HCEC 1CT (cell line): ENCODE measurements at regions not wholly inside any gene's neighbourhood (a gene's known extent, or its start where the extent isn't known, plus 50 kb on each side); places are given as distances from the start of the nearest gene placed in this dataset.
"Not testable (repeated sequence)": the region's sequence is repeated elsewhere in the genome, so short reads cannot be mapped to it uniquely, and the experiment has no call there.

Experiments
- DNase-seq: peaks from one replicate; pipeline ENCODE4 v3.0.0-alpha.2; 2017

- DNase-seq, result peak; percentile 76
Measured at GRCh38 chr1:67532452-67533216, 102.4 kb upstream of the SERBP1 start.

- peak; percentile 74 for DNase-seq
Measured at GRCh38 chr1:67534627-67535065, 104.4 kb upstream of the SERBP1 start.

- peak; percentile 82 for DNase-seq
Measured at GRCh38 chr1:67535474-67535873, 105.3 kb upstream of the SERBP1 start.

- DNase-seq, result no peak
Measured at GRCh38 chr1:67536957-67537666, 106.9 kb upstream of the SERBP1 start.

- no peak for DNase-seq
Measured at GRCh38 chr1:67537667-67538018, 107.4 kb upstream of the SERBP1 start.

GRCh38 chr1:67540025-67540732 is 110.0 kb upstream of the SERBP1 start:
- no peak for DNase-seq

- peak; percentile 58 for DNase-seq
Measured at GRCh38 chr1:67540733-67541125, 110.5 kb upstream of the SERBP1 start.

GRCh38 chr1:67542747-67543146 is 112.5 kb upstream of the SERBP1 start:
- no peak for DNase-seq

GRCh38 chr1:67544921-67545320 is 114.7 kb upstream of the SERBP1 start:
- DNase-seq, result no peak

GRCh38 chr1:67545364-67545763 is 115.2 kb upstream of the SERBP1 start:
- DNase-seq, result no peak

GRCh38 chr1:67551375-67551774 is 121.2 kb upstream of the SERBP1 start:
- no peak for DNase-seq

GRCh38 chr1:67552336-67552759 is 122.1 kb upstream of the SERBP1 start:
- no peak for DNase-seq

GRCh38 chr1:67554204-67554603 is 124.0 kb upstream of the SERBP1 start:
- not testable (repeated sequence) for DNase-seq

GRCh38 chr1:67555461-67556296 is 125.5 kb upstream of the SERBP1 start:
- no peak for DNase-seq

GRCh38 chr1:67556297-67556900 is 126.2 kb upstream of the SERBP1 start:
- DNase-seq, result no peak

GRCh38 chr1:67557696-67558448 is 127.1 kb upstream of the GADD45A start:
- DNase-seq, result no peak

GRCh38 chr1:67558449-67559193 is 126.4 kb upstream of the GADD45A start:
- peak; percentile 16 for DNase-seq

- no peak for DNase-seq
Measured at GRCh38 chr1:67559222-67559700, 125.7 kb upstream of the GADD45A start.

- DNase-seq, result no peak
Measured at GRCh38 chr1:67560580-67561255, 124.3 kb upstream of the GADD45A start.

- peak; percentile 72 for DNase-seq
Measured at GRCh38 chr1:67561704-67562113, 123.3 kb upstream of the GADD45A start.
